Activated naive CD4-positive, alpha-beta T cell treated with anti-CD3 and anti-CD28 coated beads, Interleukin-2, amount 50 U/mL, for 72 hours (primary cell): ENCODE measurements at regions not wholly inside any gene's neighbourhood (a gene's known extent, or its start where the extent isn't known, plus 50 kb on each side); places are given as distances from the start of the nearest gene placed in this dataset.

ENCODE experiments used
- ATAC-seq, 2 donors: fragments of 150-1000 bp; cut with Tn5 transposase; 2 replicates each; pipeline ENCODE4 v1.10.0; 2021; ENCODE audit warnings: mild to moderate bottlenecking in 2 of 2, moderate library complexity in 2 of 2
- DNase-seq, 2 donors: peaks; one replicate each; pipeline ENCODE4 v3.0.0; 2021 to 2022; ENCODE audit warnings: low spot score in 2 of 2
- H3K27ac Mint-ChIP-seq, 2 donors: one replicate each; pipeline ENCODE4 v1.8.0; 2022; ENCODE audit warnings: mild to moderate bottlenecking in 2 of 2, mixed read lengths in 2 of 2
- H3K36me3 Mint-ChIP-seq, 2 donors: one replicate each; pipeline ENCODE4 v1.8.0; 2022; ENCODE audit warnings: mixed read lengths in 2 of 2
- H3K9me3 Mint-ChIP-seq, 2 donors: one replicate each; pipeline ENCODE4 v1.8.0; 2022; ENCODE audit warnings: mixed read lengths in 2 of 2

GRCh38 chr18:11256251-11256650, 106.9 kb upstream of the PIEZO2 start:
- Mint-ChIP-seq H3K36me3 (no peaks in the 10 kb centered on the region), H3K27ac (no peak overlapping the region), H3K9me3 (peaks cover 0 to 10% of the 10 kb centered on the region in 2 donors)
- no peak for DNase-seq
- ATAC-seq = no peak

GRCh38 chr18:11251891-11252270, 102.5 kb upstream of the PIEZO2 start:
- DNase-seq (no peak), ATAC-seq (no peak)
- Mint-ChIP-seq H3K9me3 (peaks cover 4 to 10% of the 10 kb centered on the region in 2 donors), H3K36me3 (no peaks in the 10 kb centered on the region), H3K27ac (no peak overlapping the region)

- Mint-ChIP-seq H3K27ac (no peak overlapping the region), H3K36me3 (no peaks in the 10 kb centered on the region), H3K9me3 (peaks cover 4 to 10% of the 10 kb centered on the region in 2 donors)
- DNase-seq = no peak
- ATAC-seq = no peak
These were observed 102.0 kb upstream of the PIEZO2 start for GRCh38 chr18:11251229-11251890.

DNA sequence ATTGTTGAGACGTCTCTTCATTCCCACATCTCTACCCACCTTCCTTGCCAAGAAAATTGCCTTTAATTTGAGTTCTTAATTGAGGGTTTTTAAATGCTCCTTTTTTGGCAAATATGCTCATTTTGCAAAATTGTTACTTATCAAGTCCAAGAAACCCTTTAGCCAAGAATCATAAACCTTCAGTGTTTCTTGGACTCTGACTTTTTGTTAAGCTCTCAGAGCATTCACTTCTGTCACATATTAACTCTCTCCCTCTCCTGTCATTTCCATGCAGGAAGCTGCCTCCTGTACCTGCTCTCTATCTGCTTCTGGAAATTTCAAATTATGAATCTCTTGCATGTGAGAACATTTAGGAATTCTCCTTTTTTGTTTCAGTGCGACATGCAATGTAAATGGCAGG, 100.0 kb upstream of the PIEZO2 start:
- Mint-ChIP-seq H3K36me3 (no peaks in the 10 kb centered on the region), H3K27ac (no peak overlapping the region), H3K9me3 (peaks cover 4 to 10% of the 10 kb centered on the region in 2 donors)
- no peak for ATAC-seq
- DNase-seq = no peak

- H3K36me3 Mint-ChIP-seq = no peaks in the 10 kb centered on the region
These were observed 98.1 kb upstream of the PIEZO2 start for GRCh38 chr18:11247381-11247970.

GRCh38 chr18:11246495-11247300, 97.3 kb upstream of the PIEZO2 start:
- Mint-ChIP-seq H3K27ac (no peak overlapping the region), H3K9me3 (peaks cover 7 to 8% of the 10 kb centered on the region in 2 donors), H3K36me3 (no peaks in the 10 kb centered on the region)
- DNase-seq (no peak), ATAC-seq (no peak)

More at GRCh38 chr18:11247381-11247970, 98.1 kb upstream of the PIEZO2 start:
- Mint-ChIP-seq H3K27ac (no peak overlapping the region), H3K9me3 (peaks cover 8 to 13% of the 10 kb centered on the region in 2 donors)
- DNase-seq = no peak
- ATAC-seq = no peak

DNA sequence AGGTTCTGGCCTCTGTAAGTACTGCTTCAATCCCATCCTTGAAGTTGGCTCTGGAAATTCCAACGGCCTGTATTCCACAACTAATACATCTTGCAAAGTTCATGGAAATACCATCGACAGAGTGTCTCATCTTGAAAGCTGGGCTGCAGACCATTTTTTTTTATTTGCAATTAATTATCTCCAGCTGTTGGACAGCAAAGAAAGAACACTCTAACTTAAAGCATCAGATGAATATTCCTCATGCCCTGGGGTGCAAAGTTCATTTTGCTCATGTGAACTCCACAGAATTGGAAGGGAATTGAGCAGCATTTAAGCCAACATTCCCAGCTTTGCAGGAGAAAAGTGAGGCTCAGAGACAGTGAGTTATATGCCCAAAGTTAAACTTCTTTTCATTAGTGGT, 96.5 kb upstream of the PIEZO2 start:
- no peaks in the 10 kb centered on the region for H3K36me3 Mint-ChIP-seq
- H3K27ac Mint-ChIP-seq = no peak overlapping the region
- H3K9me3 Mint-ChIP-seq = peaks cover 4 to 8% of the 10 kb centered on the region in 2 donors
- ATAC-seq (no peak), DNase-seq (no peak)

DNA sequence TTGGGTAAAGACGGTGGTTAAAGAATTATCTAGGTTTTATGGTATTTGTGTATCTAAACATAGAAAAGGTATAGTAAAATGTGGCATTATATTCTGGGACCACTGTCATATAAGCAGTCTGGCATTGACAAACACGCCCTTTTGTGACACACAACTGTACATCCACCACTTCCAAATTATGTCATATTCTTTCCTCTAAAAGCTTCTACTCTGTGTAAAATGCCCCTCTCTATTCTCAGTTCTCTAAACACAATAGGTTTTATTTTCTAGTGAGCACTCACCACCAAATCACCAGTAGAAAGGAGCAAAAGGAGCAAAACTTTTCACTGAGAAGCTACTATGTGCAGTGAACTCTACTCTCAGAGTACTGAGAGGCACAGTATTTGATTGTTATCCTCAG, 88.1 kb upstream of the PIEZO2 start:
- DNase-seq (no peak), ATAC-seq (no peak)
- H3K9me3 Mint-ChIP-seq = peaks cover under 1 to 2% of the 10 kb centered on the region in 2 donors
- H3K36me3 Mint-ChIP-seq = no peaks in the 10 kb centered on the region
- H3K27ac Mint-ChIP-seq = no peak overlapping the region

GRCh38 chr18:11237066-11237465, 87.7 kb upstream of the PIEZO2 start:
- Mint-ChIP-seq H3K9me3 (no peaks in the 10 kb centered on the region), H3K36me3 (no peaks in the 10 kb centered on the region), H3K27ac (no peak overlapping the region)
- DNase-seq (no peak), ATAC-seq (no peak)

- ATAC-seq (no peak), DNase-seq (no peak)
- Mint-ChIP-seq H3K9me3 (peaks cover 0 to 4% of the 10 kb centered on the region in 2 donors), H3K27ac (no peak overlapping the region), H3K36me3 (no peaks in the 10 kb centered on the region)
These were observed 74.8 kb upstream of the PIEZO2 start for GRCh38 chr18:11224153-11224552.

DNA sequence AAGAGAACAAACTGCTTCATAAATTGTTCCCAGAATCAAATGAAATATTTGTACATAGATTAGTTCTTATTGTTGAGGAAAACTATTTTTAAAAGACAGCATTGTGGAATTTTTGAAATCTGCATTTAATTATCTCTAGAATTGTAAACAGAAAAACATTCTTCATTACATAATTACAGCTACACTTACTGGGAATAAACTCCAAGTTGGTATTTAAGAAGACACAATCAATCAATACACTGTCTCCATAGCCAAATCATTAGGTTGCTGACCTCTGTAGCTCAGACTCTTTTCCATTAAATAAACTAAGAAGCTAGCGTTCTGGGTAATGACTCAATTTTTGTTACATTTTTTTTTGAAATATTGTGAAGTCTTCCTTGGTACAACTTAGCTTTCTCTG, 70.2 kb upstream of the PIEZO2 start:
- Mint-ChIP-seq H3K9me3 (peaks cover 4 to 8% of the 10 kb centered on the region in 2 donors), H3K36me3 (no peaks in the 10 kb centered on the region), H3K27ac (no peak overlapping the region)
- no peak for DNase-seq
- ATAC-seq = no peak

DNA sequence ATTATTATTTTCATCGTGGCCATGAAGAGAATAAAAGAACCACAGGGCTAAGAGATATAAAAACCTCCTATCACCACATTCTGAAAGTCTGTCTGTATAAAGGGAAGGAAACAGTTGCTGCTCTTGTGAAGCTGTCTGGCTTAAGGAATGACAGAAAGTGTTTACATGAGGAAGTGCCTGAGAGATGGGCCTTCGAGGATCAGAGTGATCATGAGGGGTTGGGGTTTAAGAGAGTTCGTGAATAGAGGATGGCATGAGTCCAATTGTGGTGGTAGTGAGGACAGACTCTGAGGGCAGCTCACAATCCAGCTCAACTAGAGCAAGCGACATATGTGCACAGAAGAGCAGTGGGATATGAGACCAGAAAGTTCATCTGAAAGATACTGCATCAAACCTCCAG, 65.8 kb upstream of the PIEZO2 start:
- Mint-ChIP-seq H3K9me3 (peaks cover 4% of the 10 kb centered on the region in 2 donors), H3K27ac (no peak overlapping the region), H3K36me3 (no peaks in the 10 kb centered on the region)
- no peak for ATAC-seq
- no peak for DNase-seq

GRCh38 chr18:11204020-11204419, 54.7 kb upstream of the PIEZO2 start:
- Mint-ChIP-seq H3K9me3 (no peaks in the 10 kb centered on the region), H3K36me3 (no peaks in the 10 kb centered on the region), H3K27ac (no peak overlapping the region)
- no peak for DNase-seq
- no peak for ATAC-seq

DNA sequence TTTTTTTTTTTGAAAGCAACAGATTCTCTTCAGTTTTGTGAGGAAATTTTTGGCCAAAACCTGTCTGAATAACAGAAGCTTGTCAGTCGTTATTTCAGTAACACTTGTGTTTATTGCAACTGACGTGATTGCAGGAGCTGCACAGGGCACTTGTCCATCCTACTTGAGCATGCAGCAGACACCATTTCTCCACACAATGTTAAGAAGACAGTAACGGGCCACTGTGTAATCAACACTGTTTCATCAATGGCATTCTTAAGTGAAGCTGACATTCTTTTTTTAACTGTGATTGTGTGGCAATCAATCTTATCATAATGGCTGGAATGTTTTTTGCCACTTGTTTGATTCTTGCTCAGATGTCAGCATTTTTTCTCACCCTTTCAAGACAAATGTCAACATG, 50.1 kb upstream of the PIEZO2 start:
- no peak for ATAC-seq
- no peak for DNase-seq
- H3K36me3 Mint-ChIP-seq = no peaks in the 10 kb centered on the region
- H3K9me3 Mint-ChIP-seq = no peaks in the 10 kb centered on the region
- no peak overlapping the region for H3K27ac Mint-ChIP-seq
